Nucleus accumbens (tissue), 56 donors: ENCODE measurements at regions not wholly inside any gene's neighbourhood (a gene's known extent, or its start where the extent isn't known, plus 50 kb on each side); places are given as distances from the start of the nearest gene placed in this dataset.

Source experiments
- DNase-seq, 56 donors: peaks; one replicate each; lab custom pipeline; 2025; lab: John Stamatoyannopoulos, UW

DNA sequence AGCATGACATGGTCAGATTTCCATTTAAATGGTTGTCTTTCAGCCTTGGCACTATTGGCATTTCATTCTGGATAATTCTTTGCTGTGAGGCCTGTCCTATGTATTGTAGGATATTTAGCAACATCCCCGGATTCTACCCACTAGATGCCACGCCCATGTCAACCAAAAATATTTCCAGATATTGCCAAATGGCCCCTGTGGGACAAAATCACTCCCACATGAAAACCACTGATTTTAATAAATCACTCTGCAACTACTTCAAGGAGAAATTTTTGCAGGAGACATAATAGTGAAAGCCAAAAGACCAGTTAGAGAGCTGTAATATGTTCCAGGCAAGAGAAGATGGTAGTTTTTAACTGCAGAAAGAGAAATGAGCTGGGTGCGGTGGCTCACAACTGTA, 55.9 kb upstream of the RARB start:
- no peak for DNase-seq

DNA sequence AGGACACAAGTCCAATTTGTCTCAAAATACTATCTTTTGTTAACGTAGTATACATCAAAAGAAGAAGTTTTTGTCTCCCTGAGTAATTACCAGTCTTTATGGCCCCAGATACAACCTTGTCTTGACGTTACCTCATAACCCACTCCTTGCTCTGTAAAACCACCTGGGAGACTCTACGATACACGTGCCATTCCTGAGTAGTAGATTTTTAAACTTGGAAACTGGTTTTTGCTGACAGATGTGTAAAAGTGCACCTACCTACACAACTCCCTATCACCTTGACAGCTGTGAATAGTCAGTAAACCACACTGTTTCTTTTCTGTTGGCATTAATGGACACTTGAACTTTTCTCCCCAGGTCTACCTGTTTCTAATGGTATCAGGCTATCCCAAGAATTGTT, 51.7 kb upstream of the RARB start:
- no peak for DNase-seq

DNA sequence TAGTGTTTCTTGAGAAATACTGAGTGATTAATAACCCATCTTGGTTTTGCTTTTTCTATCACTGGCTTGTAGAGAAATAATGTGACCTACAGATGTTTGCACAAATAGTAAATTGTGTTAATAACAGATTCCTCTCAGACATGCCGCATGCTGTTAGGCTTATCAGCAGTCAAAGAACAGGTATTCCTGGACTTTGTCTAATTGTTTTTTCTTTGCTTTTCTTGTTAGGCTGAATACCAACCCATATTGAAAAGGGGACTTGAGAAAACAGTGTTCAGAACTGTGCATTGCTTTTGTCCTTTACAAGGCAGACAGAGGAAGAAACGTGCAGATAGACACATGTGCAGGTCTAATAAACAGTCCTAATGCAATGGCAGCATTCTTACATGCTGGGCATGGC, 51.0 kb upstream of the RARB start:
- no peak for DNase-seq
